T-cell (primary cell): ENCODE measurements at regions not wholly inside any gene's neighbourhood (a gene's known extent, or its start where the extent isn't known, plus 50 kb on each side); places are given as distances from the start of the nearest gene placed in this dataset.

Experiments
- ATAC-seq, 4 experiments: fragments of 200-7000 bp in 3 of 4; fragments of 150-1000 bp in 1 of 4; cut with Tn5 transposase; replicated peaks in 1 of 4; 1 replicate in 3 of 4; 2 replicates in 1 of 4; pipeline ENCODE4 v1.10.0; 2021; ENCODE audit warnings: moderate library complexity in 3 of 4, mild to moderate bottlenecking in 2 of 4, moderate number of reproducible peaks in 1 of 4
- CTCF ChIA-PET, 2 donors: fragments of 300-600 bp; sonication (Branson Sonifier 250); formaldehyde crosslinking; loops; one replicate each; lab custom pipeline; 2022; ENCODE audit warnings: antibody characterized with exemption in 2 of 2; lab: Charles Lee
- POLR2A ChIA-PET, 2 donors: fragments of 300-600 bp; sonication (Branson Sonifier 250); formaldehyde crosslinking; loops; one replicate each; lab custom pipeline; 2022; ENCODE audit warnings: antibody characterized with exemption in 2 of 2; lab: Charles Lee
- DNase-seq, 35 experiments: peaks; one replicate each; pipeline versions ENCODE4 v3.0.0 to v3.0.0-alpha.2; 2013 to 2023
- H3K27ac ChIP-seq: one replicate; pipeline ENCODE4 v1.5.1; 2013; ENCODE audit warnings: low read length
- H3K27me3 ChIP-seq, 2 experiments: replicated peaks in 1 of 2; 1 replicate in 1 of 2; 2 replicates in 1 of 2; pipeline versions ENCODE4 v1.6.1 to v1.7.0; 2013; ENCODE audit warnings: low read length in 1 of 2, mixed read lengths in 1 of 2; ENCODE audit not compliant: control insufficient read depth in 2 of 2, insufficient read depth in 2 of 2; ENCODE audit errors: extremely low read depth in 1 of 2
- H3K36me3 ChIP-seq, 2 donors: 1 replicate in 1 of 2; 2 replicates in 1 of 2; pipeline versions ENCODE4 v1.6.1 to v1.7.0; 2013; ENCODE audit warnings: low read length in 1 of 2; ENCODE audit not compliant: control insufficient read depth in 2 of 2, insufficient read depth in 1 of 2; ENCODE audit errors: extremely low read depth in 1 of 2
- H3K4me1 ChIP-seq, 2 experiments: 1 replicate in 1 of 2; 2 replicates in 1 of 2; pipeline versions ENCODE4 v1.6.1 to v1.7.0; 2013; ENCODE audit warnings: low read length in 2 of 2, mixed read lengths in 1 of 2; ENCODE audit not compliant: insufficient read depth in 2 of 2, control insufficient read depth in 1 of 2; ENCODE audit errors: extremely low read depth in 1 of 2
- H3K4me3 ChIP-seq, 2 donors: 1 replicate in 1 of 2; 2 replicates in 1 of 2; pipeline versions ENCODE4 v1.5.1 to v1.7.0; 2013; ENCODE audit warnings: mild to moderate bottlenecking in 2 of 2, low read length in 1 of 2, moderate library complexity in 1 of 2; ENCODE audit not compliant: control insufficient read depth in 1 of 2; ENCODE audit errors: extremely low read depth in 1 of 2
- H3K9me3 ChIP-seq: 2 replicates; pipeline ENCODE4 v1.7.0; 2013
- H3K27ac Mint-ChIP-seq, 2 donors: one replicate each; pipeline ENCODE4 v1.8.0; 2020 to 2021; ENCODE audit warnings: mild to moderate bottlenecking in 2 of 2, mixed read lengths in 2 of 2
- H3K27me3 Mint-ChIP-seq, 2 donors: one replicate each; pipeline ENCODE4 v1.8.0; 2021 to 2022; ENCODE audit warnings: mixed read lengths in 2 of 2
- H3K36me3 Mint-ChIP-seq: one replicate; pipeline ENCODE4 v1.8.0; 2021; ENCODE audit warnings: mixed read lengths
- H3K4me1 Mint-ChIP-seq, 3 donors: one replicate each; pipeline ENCODE4 v1.8.0; 2020 to 2022; ENCODE audit warnings: mixed read lengths in 3 of 3, mild to moderate bottlenecking in 1 of 3
- H3K4me3 Mint-ChIP-seq, 3 donors: one replicate each; pipeline ENCODE4 v1.8.0; 2020 to 2022; ENCODE audit warnings: mild to moderate bottlenecking in 3 of 3, mixed read lengths in 3 of 3, moderate library complexity in 3 of 3
- H3K9me3 Mint-ChIP-seq, 3 donors: one replicate each; pipeline ENCODE4 v1.8.0; 2020 to 2022; ENCODE audit warnings: mixed read lengths in 3 of 3
- WGBS: methylation state at CpG from one replicate; pipeline ENCODE4 v1.1.5; 2013; ENCODE audit warnings: missing lambda C conversion rate; ENCODE audit not compliant: insufficient coverage; 5-methylcytosine and 5-hydroxymethylcytosine counted together

DNA sequence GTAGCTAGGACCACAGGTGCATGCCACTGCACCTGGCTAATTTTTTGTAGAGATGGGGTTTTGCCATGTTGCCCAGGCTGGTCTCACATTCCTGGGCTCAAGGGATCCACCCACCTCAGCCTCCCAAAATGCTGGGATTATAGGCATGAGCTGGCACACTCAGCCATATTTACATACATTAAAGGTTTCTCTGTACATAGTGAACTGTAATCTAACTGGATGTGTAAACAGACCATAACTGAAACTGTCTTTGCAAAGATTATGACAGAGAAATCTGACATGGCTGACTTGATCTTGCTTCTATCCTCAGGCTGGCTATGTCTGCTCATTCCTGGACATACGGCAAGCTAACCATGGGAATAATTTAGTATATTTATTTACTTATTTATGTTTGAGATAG is 139.2 kb upstream of the XPO1 start:
- no CpG with 5 or more reads among the region's 1 CpG for WGBS

GRCh38 chr2:61675204-61675603 is 137.0 kb upstream of the XPO1 start:
- Mint-ChIP-seq H3K4me1 (peaks cover 18 to 19% (median 18%) of the 10 kb centered on the region in 3 donors), H3K36me3 (peaks cover 16% of the 10 kb centered on the region), H3K4me3 (no peak overlapping the region), H3K27ac (no peak overlapping the region), H3K9me3 (peaks cover 17 to 32% (median 23%) of the 10 kb centered on the region in 3 donors), H3K27me3 (no peaks in the 10 kb centered on the region)
- ATAC-seq, result no peak
- DNase-seq, result no peak
- ChIA-PET CTCF (interaction anchor here in 1 of 2 donors (0.6 kb wide), 2 partner anchors 144 to 155 kb away, joined by 3 to 4 read pairs; no protein-coding TSS in a partner anchor), POLR2A (interaction anchor here in 1 of 2 donors (0.5 kb wide), 1 partner anchor 848 kb away, joined by 3 read pairs; no protein-coding TSS in a partner anchor)
- Histone ChIP-seq H3K4me3 (no peak overlapping the region), H3K27ac (no peak overlapping the region), H3K9me3 (no peaks in the 10 kb centered on the region), H3K4me1 (no peaks in the 10 kb centered on the region), H3K36me3 (no peaks in the 10 kb centered on the region), H3K27me3 (no peaks in the 10 kb centered on the region)

More for the DNA sequence above, 139.2 kb upstream of the XPO1 start:
- no peak overlapping the region for H3K27ac Mint-ChIP-seq
- ATAC-seq (no peak), DNase-seq (no peak)
- no peaks in the 10 kb centered on the region for H3K4me1 Mint-ChIP-seq
- CTCF ChIA-PET, result interaction anchor here in 1 of 2 donors (0.6 kb wide), 1 partner anchor 173 kb away, joined by 3 read pairs; no protein-coding TSS in a partner anchor
- Histone ChIP-seq H3K9me3 (no peaks in the 10 kb centered on the region), H3K27me3 (no peaks in the 10 kb centered on the region), H3K36me3 (no peaks in the 10 kb centered on the region), H3K4me3 (no peak overlapping the region), H3K27ac (no peak overlapping the region), H3K4me1 (no peaks in the 10 kb centered on the region)
- peaks cover 17 to 32% (median 23%) of the 10 kb centered on the region in 3 donors for H3K9me3 Mint-ChIP-seq
- peaks cover 16% of the 10 kb centered on the region for H3K36me3 Mint-ChIP-seq
- H3K4me3 Mint-ChIP-seq, result no peak overlapping the region
- POLR2A ChIA-PET, result no interaction called here
- no peaks in the 10 kb centered on the region for H3K27me3 Mint-ChIP-seq

- H3K27ac ChIP-seq, result peak overlapping the region; percentile 74
- peaks cover 17 to 27% (median 18%) of the 10 kb centered on the region in 3 donors for H3K9me3 Mint-ChIP-seq
- DNase-seq (no peak), ATAC-seq (no peak)
- H3K4me3 ChIP-seq, result no peak overlapping the region
- no peaks in the 10 kb centered on the region for H3K27me3 Mint-ChIP-seq
- H3K36me3 Mint-ChIP-seq, result peaks cover 13% of the 10 kb centered on the region
- H3K27ac Mint-ChIP-seq, result peak overlapping the region; percentile 74 to 91
- POLR2A ChIA-PET, result no interaction called here
- CTCF ChIA-PET, result no interaction called here
- H3K4me1 ChIP-seq, result no peaks in the 10 kb centered on the region
- no peaks in the 10 kb centered on the region for H3K36me3 ChIP-seq
- 69% methylated on average over 2 of the region's 5 CpGs for WGBS
- H3K4me3 Mint-ChIP-seq, result peak overlapping the region in 2 of 3 donors; percentile 51 to 53
- H3K27me3 ChIP-seq, result no peaks in the 10 kb centered on the region
- peaks cover 19 to 20% (median 20%) of the 10 kb centered on the region in 3 donors for H3K4me1 Mint-ChIP-seq
- no peaks in the 10 kb centered on the region for H3K9me3 ChIP-seq
Observed at GRCh38 chr2:61671561-61672315, 133.6 kb upstream of the XPO1 start.

DNA sequence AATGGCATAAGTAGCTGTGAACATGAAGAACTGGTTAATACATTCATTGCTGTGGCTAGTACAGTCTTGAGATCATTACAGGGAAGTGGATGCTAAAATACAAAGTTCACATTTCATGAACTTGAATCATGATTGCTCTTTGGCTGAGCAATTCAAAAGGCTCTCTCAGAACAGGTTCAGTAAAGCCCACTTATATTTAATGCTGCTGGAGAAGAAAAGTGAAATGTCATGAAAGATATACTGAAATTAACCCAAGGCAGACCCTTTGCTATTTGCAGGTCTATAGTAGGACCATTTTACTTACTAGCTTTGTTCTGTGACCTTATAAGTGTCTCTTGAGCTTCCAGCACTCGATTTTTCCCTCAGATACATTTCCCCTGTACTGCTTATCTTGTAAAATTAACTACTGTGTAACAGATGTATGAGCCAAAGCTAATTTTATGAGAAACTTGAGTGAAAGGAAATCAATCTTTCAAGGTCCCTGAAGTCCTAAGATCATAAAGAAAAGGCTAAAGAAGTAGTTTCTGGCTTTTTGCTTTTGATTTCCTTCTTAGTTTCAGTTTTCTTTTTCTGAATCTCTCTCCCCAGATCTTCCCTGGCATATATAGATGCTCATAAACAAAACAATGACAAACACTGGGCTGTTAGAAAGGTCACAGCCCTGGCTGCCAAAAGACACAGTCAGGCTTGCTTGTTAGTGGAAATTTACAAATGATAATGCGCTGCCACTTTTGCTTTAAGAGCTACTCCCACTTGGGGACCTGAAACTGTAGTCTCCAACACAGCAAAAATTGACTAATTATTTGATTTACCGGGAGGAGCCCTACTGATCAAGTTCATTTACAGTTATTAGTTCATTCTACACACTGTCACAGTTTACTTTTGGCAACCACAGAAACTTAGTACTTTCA is 132.7 kb upstream of the XPO1 start:
- Histone ChIP-seq H3K4me3 (peak overlapping the region in 1 of 2 donors; percentile 31), H3K4me1 (no peaks in the 10 kb centered on the region), H3K27ac (peak overlapping the region; percentile 74), H3K36me3 (no peaks in the 10 kb centered on the region), H3K9me3 (no peaks in the 10 kb centered on the region), H3K27me3 (no peaks in the 10 kb centered on the region)
- DNase-seq, result peak in 5 of 35 experiments; percentile 2 to 33 (median 11)
- peak in 3 of 4 experiments; percentile 38 to 47 (median 42) for ATAC-seq
- peak overlapping the region; percentile 32 to 59 (median 53) for H3K4me3 Mint-ChIP-seq
- H3K9me3 Mint-ChIP-seq, result peaks cover 13 to 21% (median 14%) of the 10 kb centered on the region in 3 donors
- no peaks in the 10 kb centered on the region for H3K27me3 Mint-ChIP-seq
- H3K27ac Mint-ChIP-seq, result peak overlapping the region; percentile 74 to 91
- peaks cover 19 to 20% (median 20%) of the 10 kb centered on the region in 3 donors for H3K4me1 Mint-ChIP-seq
- CTCF ChIA-PET, result no interaction called here
- POLR2A ChIA-PET, result interaction anchor here in 1 of 2 donors (0.6 kb wide), 1 partner anchor 9 kb away, joined by 3 read pairs; no protein-coding TSS in a partner anchor
- no CpG with 5 or more reads among the region's 3 CpGs for WGBS
- peaks cover 13% of the 10 kb centered on the region for H3K36me3 Mint-ChIP-seq

- ChIA-PET POLR2A (no interaction called here), CTCF (no interaction called here)
- Histone ChIP-seq H3K9me3 (no peaks in the 10 kb centered on the region), H3K36me3 (no peaks in the 10 kb centered on the region), H3K27me3 (no peaks in the 10 kb centered on the region), H3K4me3 (no peak overlapping the region), H3K4me1 (peaks cover 0 to 19% of the 10 kb centered on the region in 2 experiments), H3K27ac (peak overlapping the region; percentile 25)
- Mint-ChIP-seq H3K27ac (peak overlapping the region in 1 of 2 donors; percentile 3), H3K9me3 (no peaks in the 10 kb centered on the region), H3K4me3 (no peak overlapping the region), H3K27me3 (no peaks in the 10 kb centered on the region), H3K4me1 (peaks cover 0 to 7% (median 0%) of the 10 kb centered on the region in 3 donors), H3K36me3 (no peaks in the 10 kb centered on the region)
- DNase-seq (no peak), ATAC-seq (no peak)
- no CpG with 5 or more reads among the region's 1 CpG for WGBS
Observed at GRCh38 chr2:61664190-61664589, 126.0 kb upstream of the XPO1 start.

GRCh38 chr2:61662990-61663389 is 124.8 kb upstream of the XPO1 start:
- no peak overlapping the region for H3K4me3 Mint-ChIP-seq
- H3K4me1 Mint-ChIP-seq, result peaks cover 0 to 10% (median 0%) of the 10 kb centered on the region in 3 donors
- H3K27ac ChIP-seq, result peak overlapping the region; percentile 36
- no peaks in the 10 kb centered on the region for H3K9me3 ChIP-seq
- no peaks in the 10 kb centered on the region for H3K36me3 ChIP-seq
- H3K4me1 ChIP-seq, result peaks cover 0 to 19% of the 10 kb centered on the region in 2 experiments
- H3K9me3 Mint-ChIP-seq, result no peaks in the 10 kb centered on the region
- ATAC-seq, result peak in 2 of 4 experiments; percentile 52 to 58
- DNase-seq, result peak in 1 of 35 experiments; percentile 47
- ChIA-PET POLR2A (interaction anchor here in 1 of 2 donors (0.8 kb wide), 1 partner anchor 125 kb away, joined by 5 read pairs; the partner anchor contains the start of gene XPO1), CTCF (no interaction called here)
- WGBS, result 63% methylated on average over 6 of the region's 7 CpGs
- no peaks in the 10 kb centered on the region for H3K36me3 Mint-ChIP-seq
- no peaks in the 10 kb centered on the region for H3K27me3 ChIP-seq
- H3K4me3 ChIP-seq, result no peak overlapping the region
- peak overlapping the region in 1 of 2 donors; percentile 13 for H3K27ac Mint-ChIP-seq
- H3K27me3 Mint-ChIP-seq, result no peaks in the 10 kb centered on the region
